H1 (cell line): ENCODE measurements at regions not wholly inside any gene's neighbourhood (a gene's known extent, or its start where the extent isn't known, plus 50 kb on each side); places are given as distances from the start of the nearest gene placed in this dataset.
A peak's percentile ranks its signal among the peaks of the same experiment; 100 is the strongest.

Experiments used
- CTCF ChIA-PET: fragments of 300-600 bp; sonication (Branson Sonifier 250); formaldehyde crosslinking; loops from one replicate; lab custom pipeline; 2021; ENCODE audit not compliant: partially characterized antibody; lab: Charles Lee
- POLR2A ChIA-PET: fragments of 300-600 bp; sonication (Branson Sonifier 250); formaldehyde crosslinking; loops from one replicate; lab custom pipeline; 2021; ENCODE audit warnings: inconsistent platforms; ENCODE audit not compliant: partially characterized antibody; lab: Charles Lee
- DNase-seq, 2 experiments: peaks; one replicate each; pipeline versions ENCODE4 v3.0.0 to v3.0.0-alpha.2; 2010 to 2022; ENCODE audit warnings: low spot score in 2 of 2, low read depth in 1 of 2, mixed read lengths in 1 of 2
- FAIRE-seq: peaks from 2 replicates; lab custom pipeline; 2011; peaks lifted over from hg19 to GRCh38; lab: Jason Lieb, UNC
- H2AFZ ChIP-seq: 2 replicates; pipeline ENCODE4 v1.8.1; 2012; ENCODE audit warnings: low read length, inconsistent platforms
- H2AK5ac ChIP-seq: 2 replicates; pipeline ENCODE4 v1.6.1; 2013; ENCODE audit warnings: low read depth, low read length
- H2BK120ac ChIP-seq: replicated peaks from 2 replicates; pipeline ENCODE3; 2013; ENCODE audit warnings: low read depth, low read length, inconsistent platforms
- H2BK12ac ChIP-seq: 2 replicates; pipeline ENCODE4 v1.6.1; 2013; ENCODE audit warnings: low read depth, low read length
- H2BK15ac ChIP-seq: 2 replicates; pipeline ENCODE4 v1.6.1; 2013; ENCODE audit warnings: low read length
- H2BK20ac ChIP-seq: 2 replicates; pipeline ENCODE4 v1.6.1; 2013; ENCODE audit warnings: low read length
- H2BK5ac ChIP-seq: 2 replicates; pipeline ENCODE4 v1.6.1; 2013; ENCODE audit warnings: low read depth, low read length
- H3K14ac ChIP-seq: 2 replicates; pipeline ENCODE4 v1.6.1; 2013; ENCODE audit warnings: inconsistent platforms; ENCODE audit not compliant: insufficient read length
- H3K18ac ChIP-seq: 2 replicates; pipeline ENCODE4 v1.6.1; 2013; ENCODE audit warnings: low read length; ENCODE audit errors: extremely low read depth
- H3K23ac ChIP-seq: 2 replicates; pipeline ENCODE4 v1.6.1; 2013; ENCODE audit warnings: inconsistent platforms; ENCODE audit not compliant: insufficient read length
- H3K23me2 ChIP-seq: 2 replicates; pipeline ENCODE4 v1.6.1; 2013; ENCODE audit warnings: low read depth, low read length
- H3K27ac ChIP-seq: 2 replicates; pipeline ENCODE4 v1.6.1; 2011; ENCODE audit warnings: low read depth, low read length, inconsistent platforms
- H3K27me3 ChIP-seq, 4 experiments: replicated peaks in 1 of 4; 1 replicate in 1 of 4; 2 replicates in 3 of 4; pipeline versions ENCODE4 v1.6.1 to v1.8.1; 2011 to 2013; ENCODE audit warnings: low read length in 3 of 4, mild to moderate bottlenecking in 3 of 4, inconsistent platforms in 2 of 4, mixed read lengths in 2 of 4, moderate library complexity in 1 of 4; ENCODE audit not compliant: control insufficient read depth in 3 of 4, insufficient read depth in 3 of 4; ENCODE audit errors: extremely low read depth in 1 of 4
- H3K36me3 ChIP-seq, 4 experiments: 2 replicates each; pipeline versions ENCODE4 v1.6.1 to v1.8.1; 2011 to 2013; ENCODE audit warnings: mild to moderate bottlenecking in 4 of 4, low read length in 3 of 4, moderate library complexity in 2 of 4, control low read depth in 1 of 4, inconsistent platforms in 1 of 4; ENCODE audit not compliant: insufficient read depth in 4 of 4, control insufficient read depth in 2 of 4
- H3K4ac ChIP-seq: replicated peaks from 2 replicates; pipeline ENCODE3; 2013; ENCODE audit warnings: low read length, low read depth, mixed read lengths, inconsistent platforms; ENCODE audit not compliant: insufficient read length
- H3K4me1 ChIP-seq, 4 experiments: replicated peaks in 1 of 4; 1 replicate in 1 of 4; 2 replicates in 3 of 4; pipeline versions ENCODE4 v1.6.1 to v1.8.1; 2011 to 2013; ENCODE audit warnings: low read length in 3 of 4, inconsistent platforms in 2 of 4, mixed read lengths in 1 of 4; ENCODE audit not compliant: insufficient read depth in 4 of 4, control insufficient read depth in 3 of 4
- H3K4me2 ChIP-seq, 2 experiments: 2 replicates each; pipeline versions ENCODE4 v1.6.1 to v1.8.1; 2011 to 2013; ENCODE audit warnings: low read depth in 2 of 2, low read length in 2 of 2, control low read depth in 1 of 2, inconsistent platforms in 1 of 2, mild to moderate bottlenecking in 1 of 2; ENCODE audit not compliant: insufficient read depth in 1 of 2
- H3K4me3 ChIP-seq, 4 experiments: fragments of 200-600, 300-600 bp in 1 of 4; sonication (generic), shearing (Covaris generic), sonication (Bioruptor Twin) in 1 of 4; 2 replicates each; pipeline versions ENCODE4 v1.5.1 to v1.8.1; 2011 to 2016; ENCODE audit warnings: low read length in 4 of 4, low read depth in 3 of 4, control low read depth in 2 of 4, inconsistent platforms in 2 of 4, mild to moderate bottlenecking in 2 of 4, mixed read lengths in 1 of 4, moderate library complexity in 1 of 4; ENCODE audit not compliant: insufficient read depth in 2 of 4; ENCODE audit errors: extremely low read depth in 1 of 4
- H3K56ac ChIP-seq: replicated peaks from 2 replicates; pipeline ENCODE3; 2013; ENCODE audit warnings: low read depth, mild to moderate bottlenecking, mixed read lengths, low read length, inconsistent platforms; ENCODE audit not compliant: insufficient read length
- H3K79me1 ChIP-seq: 2 replicates; pipeline ENCODE4 v1.6.1; 2013; ENCODE audit warnings: low read depth, low read length, control low read depth
- H3K79me2 ChIP-seq, 2 experiments: 2 replicates each; pipeline versions ENCODE4 v1.6.1 to v1.8.1; 2012 to 2013; ENCODE audit warnings: low read length in 2 of 2, mild to moderate bottlenecking in 2 of 2, inconsistent platforms in 1 of 2; ENCODE audit not compliant: insufficient read depth in 2 of 2, control insufficient read depth in 1 of 2
- H3K9ac ChIP-seq, 4 experiments: replicated peaks in 1 of 4; 1 replicate in 1 of 4; 2 replicates in 3 of 4; pipeline versions ENCODE4 v1.6.1 to v1.8.1; 2011 to 2013; ENCODE audit warnings: low read depth in 3 of 4, low read length in 3 of 4, control low read depth in 2 of 4, mild to moderate bottlenecking in 2 of 4, moderate library complexity in 2 of 4, inconsistent platforms in 1 of 4; ENCODE audit errors: extremely low read depth in 1 of 4
- H3K9me3 ChIP-seq, 2 experiments: 2 replicates each; pipeline versions ENCODE4 v1.6.1 to v1.8.1; 2012 to 2013; ENCODE audit warnings: mild to moderate bottlenecking in 2 of 2, moderate library complexity in 2 of 2, control low read depth in 1 of 2, inconsistent platforms in 1 of 2, low read depth in 1 of 2, low read length in 1 of 2, mixed read lengths in 1 of 2; ENCODE audit not compliant: insufficient read depth in 2 of 2
- H4K20me1 ChIP-seq, 2 experiments: replicated peaks in 1 of 2; 2 replicates each; pipeline versions ENCODE3 to v1.8.1; 2011 to 2013; ENCODE audit warnings: inconsistent platforms in 2 of 2, low read length in 2 of 2, mild to moderate bottlenecking in 1 of 2; ENCODE audit not compliant: insufficient read depth in 2 of 2, control insufficient read depth in 1 of 2
- H4K5ac ChIP-seq: 2 replicates; pipeline ENCODE4 v1.6.1; 2013; ENCODE audit warnings: low read length, low read depth, mixed read lengths, inconsistent platforms; ENCODE audit not compliant: insufficient read length
- H4K8ac ChIP-seq: 2 replicates; pipeline ENCODE4 v1.8.0; 2013; ENCODE audit warnings: mild to moderate bottlenecking, moderate library complexity, low read length, inconsistent platforms; ENCODE audit not compliant: insufficient read depth; ENCODE audit errors: extremely low read depth
- H4K91ac ChIP-seq: replicated peaks from 2 replicates; pipeline ENCODE3; 2013; ENCODE audit warnings: low read length, mixed read lengths, inconsistent platforms; ENCODE audit not compliant: insufficient read length
- CHD1 ChIP-seq: IDR thresholded peaks from 2 replicates; pipeline ENCODE4 v1.6.1; 2012; ENCODE audit warnings: low read depth, low read length, improper control_type of control experiment
- CTCF ChIP-seq, 3 experiments: IDR thresholded peaks; 1 replicate in 2 of 3; 2 replicates in 1 of 3; pipeline versions ENCODE4 v1.5.1 to v1.6.1; 2011; ENCODE audit warnings: low read length in 3 of 3, mild to moderate bottlenecking in 3 of 3, inconsistent platforms in 2 of 3, low read depth in 1 of 3, moderate library complexity in 1 of 3; ENCODE audit not compliant: insufficient read depth in 1 of 3; ENCODE audit errors: control extremely low read depth in 1 of 3
- FOSL1 ChIP-seq: IDR thresholded peaks from 2 replicates; pipeline ENCODE4 v1.6.1; 2011; ENCODE audit warnings: mild to moderate bottlenecking, low read depth, low read length, moderate library complexity; ENCODE audit not compliant: insufficient read depth
- MAX ChIP-seq: IDR thresholded peaks from 2 replicates; pipeline ENCODE4 v1.6.1; 2012; ENCODE audit warnings: inconsistent platforms
- POLR2A ChIP-seq, 2 experiments: IDR thresholded peaks; 1 replicate in 1 of 2; 2 replicates in 1 of 2; pipeline ENCODE4 v1.6.1; 2011; ENCODE audit warnings: low read depth in 2 of 2, low read length in 2 of 2, mild to moderate bottlenecking in 2 of 2; ENCODE audit errors: control extremely low read depth in 1 of 2
- RAD21 ChIP-seq, 2 experiments: IDR thresholded peaks in 1 of 2; conservative IDR thresholded peaks in 1 of 2; 2 replicates each; pipeline ENCODE4 v1.6.1; 2011; ENCODE audit warnings: low read depth in 2 of 2, low read length in 2 of 2, improper control_type of control experiment in 1 of 2, inconsistent platforms in 1 of 2, mild to moderate bottlenecking in 1 of 2, moderate library complexity in 1 of 2
- SP2 ChIP-seq: IDR thresholded peaks from 2 replicates; pipeline ENCODE4 v1.6.1; 2012; ENCODE audit warnings: mild to moderate bottlenecking, low read length, inconsistent platforms
- YY1 ChIP-seq: IDR thresholded peaks from 2 replicates; pipeline ENCODE4 v1.6.1; 2011; ENCODE audit warnings: low read depth, mild to moderate bottlenecking, low read length
- WGBS, 2 experiments: shearing (Covaris generic) in 1 of 2; methylation state at CpG; one replicate each; pipeline versions ENCODE4 v1.1.6 to v1.1.7; 2013 to 2015; ENCODE audit warnings: low lambda C conversion rate in 2 of 2, mixed read lengths in 2 of 2, inconsistent platforms in 1 of 2, low coverage in 1 of 2, missing lambda C conversion rate in 1 of 2; ENCODE audit not compliant: insufficient replicate concordance in 2 of 2, insufficient coverage in 1 of 2, insufficient read length in 1 of 2; ENCODE audit errors: extremely low coverage in 1 of 2, missing lambda C conversion rate in 1 of 2; 5-methylcytosine and 5-hydroxymethylcytosine counted together

GRCh38 chr12:79512068-79512467 is 178.7 kb downstream of the PAWR start:
- H3K4me1 ChIP-seq = peaks cover 1 to 11% (median 4%) of the 10 kb centered on the region in 4 experiments; a peak in 4 of 7 replicates
- no peak overlapping the region for H3K27ac ChIP-seq
- no peak overlapping the region for H2BK120ac ChIP-seq
- FAIRE-seq (peak; percentile 78), DNase-seq (peak; percentile 17 to 78)
- H3K56ac ChIP-seq = no peak overlapping the region
- H2BK12ac ChIP-seq = peak overlapping the region; percentile 5
- WGBS, 2 experiments = 51% methylated on average over 6 of the region's 6 CpGs; no CpG with 5 or more reads in 1 of the 2 experiments
- no peak overlapping the region for H3K4ac ChIP-seq
- H3K4me2 ChIP-seq = 0 out of 4 replicates have a peak overlapping the region, but pooled peaks of 1 of the 2 experiments have one; percentile 25
- H3K36me3 ChIP-seq = no peaks in the 10 kb centered on the region
- ChIA-PET POLR2A (no interaction called here), CTCF (interaction anchor here (0.5 to 3.2 kb wide), 22 partner anchors 9 to 1291 kb away, joined by 3 to 12 read pairs (median 3); no protein-coding TSS in a partner anchor)
- no peak overlapping the region for H3K18ac ChIP-seq
- no peaks in the 10 kb centered on the region for H3K79me2 ChIP-seq
- H3K4me3 ChIP-seq = no peak overlapping the region
- H3K27me3 ChIP-seq = no peaks in the 10 kb centered on the region
- no peaks in the 10 kb centered on the region for H3K23me2 ChIP-seq
- H4K91ac ChIP-seq = peak overlapping the region; percentile 84
- H2AK5ac ChIP-seq = no peak overlapping the region; the same call in 1 of the 2 replicates
- H4K20me1 ChIP-seq = no peaks in the 10 kb centered on the region
- H2AFZ ChIP-seq = 0 out of 2 replicates have a peak overlapping the region, but pooled peaks have one; percentile 83
- H3K9ac ChIP-seq = no peak overlapping the region
- TF ChIP-seq MAX (0 out of 2 replicates have a peak, but pooled peaks have one; percentile 26), RAD21 (IDR thresholded peaks at IDR 0.05 in 1 of 2, conservative IDR thresholded peaks at IDR 0.05 in 1 of 2; ENCODE audit: low read depth in 2 of 2, low read length in 2 of 2) (peak; percentile 76 to 82), POLR2A (IDR thresholded peaks at IDR 0.05; ENCODE audit: control extremely low read depth in 1 of 2, low read depth in 2 of 2, low read length in 2 of 2) (no peak), CTCF (IDR thresholded peaks at IDR 0.05; ENCODE audit: control extremely low read depth in 1 of 3, insufficient read depth in 1 of 3, low read depth in 1 of 3, low read length in 3 of 3) (peak; percentile 64 to 77 (median 66)), FOSL1 (no peak), CHD1 (no peak), YY1 (peak; percentile 74), SP2 (no peak)
- H3K23ac ChIP-seq = no peak overlapping the region
- H3K14ac ChIP-seq = no peak overlapping the region
- H3K9me3 ChIP-seq = no peaks in the 10 kb centered on the region
- H2BK20ac ChIP-seq = no peak overlapping the region
- H2BK5ac ChIP-seq = peak overlapping the region; percentile 57; the same call in 1 of the 2 replicates
- peak overlapping the region; percentile 81 for H4K5ac ChIP-seq
- H4K8ac ChIP-seq = no peak overlapping the region
- H3K79me1 ChIP-seq = no peaks in the 10 kb centered on the region
- no peak overlapping the region for H2BK15ac ChIP-seq
